Endothelial cell of umbilical vein (primary cell): ENCODE measurements at regions not wholly inside any gene's neighbourhood (a gene's known extent, or its start where the extent isn't known, plus 50 kb on each side); places are given as distances from the start of the nearest gene placed in this dataset.
"Not testable (repeated sequence)": the region's sequence is repeated elsewhere in the genome, so short reads cannot be mapped to it uniquely, and the experiment has no call there.

ENCODE experiments used
- EZH2 ChIP-seq: IDR thresholded peaks from 2 replicates; pipeline ENCODE4 v1.6.1; 2012; ENCODE audit warnings: borderline replicate concordance, low read depth, mild to moderate bottlenecking, moderate library complexity, low read length, inconsistent platforms; ENCODE audit not compliant: severe bottlenecking
- FOS ChIP-seq: IDR thresholded peaks from 2 replicates; pipeline ENCODE4 v1.6.1; 2011; ENCODE audit warnings: mild to moderate bottlenecking, low read length, moderate library complexity, borderline replicate concordance; ENCODE audit not compliant: insufficient read depth
- JUN ChIP-seq: IDR thresholded peaks from 2 replicates; pipeline ENCODE4 v1.6.1; 2011; ENCODE audit warnings: borderline replicate concordance, low read depth; ENCODE audit not compliant: insufficient read length, insufficient read depth
- MAX ChIP-seq: IDR thresholded peaks from 2 replicates; pipeline ENCODE4 v1.6.1; 2011; ENCODE audit not compliant: insufficient read depth, insufficient read length
- POLR2A ChIP-seq: IDR thresholded peaks from 2 replicates; pipeline ENCODE4 v1.6.1; 2012; ENCODE audit warnings: low read depth, mild to moderate bottlenecking, control low read depth, low read length
- POLR2AphosphoS5 ChIP-seq: IDR thresholded peaks from 2 replicates; pipeline ENCODE4 v1.6.1; 2012; ENCODE audit warnings: low read depth, mild to moderate bottlenecking, control low read depth, low read length, moderate library complexity; ENCODE audit not compliant: insufficient read depth
- TF ChIP-seq, protein P1 (sequence below), 2 donors: IDR thresholded peaks; 1 replicate in 1 of 2; 2 replicates in 1 of 2; pipeline ENCODE4 v1.5.1; 2011; ENCODE audit warnings: low read length in 2 of 2, mild to moderate bottlenecking in 2 of 2, moderate library complexity in 2 of 2, control low read depth in 1 of 2, inconsistent platforms in 1 of 2, low read depth in 1 of 2; ENCODE audit not compliant: insufficient read depth in 1 of 2; ENCODE audit errors: extremely low read depth in 1 of 2

GRCh38 chr13:40054422-40054821, 399.0 kb downstream of the COG6 start:
- TF ChIP-seq, protein P1, sequence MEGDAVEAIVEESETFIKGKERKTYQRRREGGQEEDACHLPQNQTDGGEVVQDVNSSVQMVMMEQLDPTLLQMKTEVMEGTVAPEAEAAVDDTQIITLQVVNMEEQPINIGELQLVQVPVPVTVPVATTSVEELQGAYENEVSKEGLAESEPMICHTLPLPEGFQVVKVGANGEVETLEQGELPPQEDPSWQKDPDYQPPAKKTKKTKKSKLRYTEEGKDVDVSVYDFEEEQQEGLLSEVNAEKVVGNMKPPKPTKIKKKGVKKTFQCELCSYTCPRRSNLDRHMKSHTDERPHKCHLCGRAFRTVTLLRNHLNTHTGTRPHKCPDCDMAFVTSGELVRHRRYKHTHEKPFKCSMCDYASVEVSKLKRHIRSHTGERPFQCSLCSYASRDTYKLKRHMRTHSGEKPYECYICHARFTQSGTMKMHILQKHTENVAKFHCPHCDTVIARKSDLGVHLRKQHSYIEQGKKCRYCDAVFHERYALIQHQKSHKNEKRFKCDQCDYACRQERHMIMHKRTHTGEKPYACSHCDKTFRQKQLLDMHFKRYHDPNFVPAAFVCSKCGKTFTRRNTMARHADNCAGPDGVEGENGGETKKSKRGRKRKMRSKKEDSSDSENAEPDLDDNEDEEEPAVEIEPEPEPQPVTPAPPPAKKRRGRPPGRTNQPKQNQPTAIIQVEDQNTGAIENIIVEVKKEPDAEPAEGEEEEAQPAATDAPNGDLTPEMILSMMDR (IDR thresholded peaks at IDR 0.05; ENCODE audit: extremely low read depth in 1 of 2, insufficient read depth in 1 of 2, low read depth in 1 of 2, low read length in 2 of 2): not testable (repeated sequence)
- TF ChIP-seq EZH2, MAX, POLR2A, JUN, FOS, POLR2AphosphoS5: not testable (repeated sequence)
